Activated naive CD8-positive, alpha-beta T cell treated with anti-CD3 and anti-CD28 coated beads, Interleukin-2, amount 10 ng/mL, durations not matched to agents 7 days and 5 days (primary cell): ENCODE measurements at regions not wholly inside any gene's neighbourhood (a gene's known extent, or its start where the extent isn't known, plus 50 kb on each side); places are given as distances from the start of the nearest gene placed in this dataset.

Source experiments
- ATAC-seq: fragments of 150-1000 bp; cut with Tn5 transposase; one replicate; pipeline ENCODE4 v1.10.0; 2021; ENCODE audit warnings: low read depth, moderate library complexity
- POLR2A ChIA-PET: fragments of 350-600 bp; sonication (Branson Sonifier 250); formaldehyde crosslinking; loops from one replicate; lab custom pipeline; 2021; ENCODE audit warnings: antibody characterized with exemption; lab: Charles Lee
- DNase-seq: peaks from one replicate; pipeline ENCODE4 v3.0.0; 2021
- H3K27ac Mint-ChIP-seq: one replicate; pipeline ENCODE4 v1.8.0; 2022; ENCODE audit warnings: mild to moderate bottlenecking, mixed read lengths
- H3K27me3 Mint-ChIP-seq: one replicate; pipeline ENCODE4 v1.8.0; 2022; ENCODE audit warnings: mild to moderate bottlenecking, moderate library complexity, mixed read lengths
- H3K36me3 Mint-ChIP-seq: one replicate; pipeline ENCODE4 v1.8.0; 2021; ENCODE audit warnings: mild to moderate bottlenecking, mixed read lengths
- H3K4me1 Mint-ChIP-seq: one replicate; pipeline ENCODE4 v1.8.0; 2021; ENCODE audit warnings: mixed read lengths
- H3K4me3 Mint-ChIP-seq: one replicate; pipeline ENCODE4 v1.8.0; 2022; ENCODE audit warnings: mild to moderate bottlenecking, moderate library complexity, mixed read lengths
- H3K9me3 Mint-ChIP-seq: one replicate; pipeline ENCODE4 v1.8.0; 2021; ENCODE audit warnings: mixed read lengths

DNA sequence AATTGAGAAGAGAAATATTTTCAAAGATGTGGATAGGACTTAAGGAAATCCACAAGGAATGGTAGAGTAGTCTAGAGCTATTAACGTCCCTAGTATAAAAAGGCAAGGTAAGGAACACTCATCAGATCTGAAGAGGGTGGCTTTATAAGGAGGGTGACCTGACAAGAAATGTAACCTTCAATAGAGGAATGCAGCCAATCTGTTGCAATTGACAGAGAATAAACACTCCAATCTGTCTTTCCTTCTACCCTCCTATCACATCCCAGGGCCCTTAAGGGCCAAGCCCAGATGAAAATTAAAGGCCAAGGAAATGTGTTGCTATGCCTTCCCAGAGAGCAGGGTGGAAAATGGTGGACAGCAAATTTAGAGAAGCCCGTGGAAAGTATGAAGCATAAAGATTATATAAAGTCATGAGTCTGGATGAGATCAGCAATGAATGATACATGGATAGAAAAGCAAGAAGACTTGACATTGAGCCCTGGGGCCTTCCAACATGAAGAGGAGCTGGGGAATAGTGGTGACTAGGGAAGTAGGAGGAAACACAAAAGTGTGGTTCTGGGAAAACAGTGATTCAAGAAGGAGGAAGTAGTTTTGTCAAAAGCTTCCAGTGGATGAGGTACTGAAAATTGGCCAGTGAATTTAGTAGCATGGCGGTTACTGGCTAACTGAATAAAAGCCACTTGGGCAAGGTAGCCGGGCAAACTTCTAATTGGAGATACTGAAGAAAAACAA is 270.6 kb upstream of the TANK start:
- POLR2A ChIA-PET = no interaction called here
- Mint-ChIP-seq H3K27me3 (no peaks in the 10 kb centered on the region), H3K9me3 (peaks cover 2% of the 10 kb centered on the region), H3K4me1 (no peaks in the 10 kb centered on the region), H3K4me3 (no peak overlapping the region), H3K27ac (no peak overlapping the region), H3K36me3 (no peaks in the 10 kb centered on the region)
- ATAC-seq (no peak), DNase-seq (no peak)

DNA sequence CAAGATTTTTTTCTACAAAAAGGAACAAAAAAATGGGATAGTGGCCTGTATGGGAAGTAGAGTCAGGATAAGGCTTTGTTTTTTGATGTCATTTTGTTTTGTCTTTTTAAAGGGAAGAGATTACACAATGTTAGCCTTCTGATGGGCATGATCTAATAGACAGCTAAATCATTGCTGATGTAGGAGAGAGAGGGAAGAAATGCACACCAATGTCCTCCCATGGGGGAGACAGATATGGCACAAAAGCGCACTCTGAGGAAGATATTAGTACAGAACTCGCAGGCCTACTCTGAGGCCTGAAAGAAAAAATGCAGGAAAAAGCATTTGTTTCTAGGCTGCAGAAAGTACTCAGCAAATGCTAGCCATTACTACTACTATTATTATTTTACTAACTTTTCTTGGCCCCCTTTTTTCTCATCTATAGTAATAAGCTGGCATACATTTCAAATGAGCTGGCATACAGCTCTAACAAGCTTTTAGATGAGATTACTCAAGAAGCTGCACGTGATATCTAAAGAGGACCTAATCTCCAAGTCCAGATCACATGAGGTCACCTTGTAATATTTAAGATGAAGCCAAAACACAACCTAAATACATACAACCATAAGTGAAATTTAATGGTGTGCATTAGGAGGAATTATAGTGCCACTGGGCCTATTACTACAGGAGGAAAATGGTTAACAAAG is 269.4 kb upstream of the TANK start:
- Mint-ChIP-seq H3K36me3 (no peaks in the 10 kb centered on the region), H3K4me3 (no peak overlapping the region), H3K4me1 (no peaks in the 10 kb centered on the region), H3K27me3 (no peaks in the 10 kb centered on the region), H3K9me3 (no peaks in the 10 kb centered on the region), H3K27ac (no peak overlapping the region)
- no peak for DNase-seq
- ATAC-seq = no peak
- POLR2A ChIA-PET = no interaction called here

DNA sequence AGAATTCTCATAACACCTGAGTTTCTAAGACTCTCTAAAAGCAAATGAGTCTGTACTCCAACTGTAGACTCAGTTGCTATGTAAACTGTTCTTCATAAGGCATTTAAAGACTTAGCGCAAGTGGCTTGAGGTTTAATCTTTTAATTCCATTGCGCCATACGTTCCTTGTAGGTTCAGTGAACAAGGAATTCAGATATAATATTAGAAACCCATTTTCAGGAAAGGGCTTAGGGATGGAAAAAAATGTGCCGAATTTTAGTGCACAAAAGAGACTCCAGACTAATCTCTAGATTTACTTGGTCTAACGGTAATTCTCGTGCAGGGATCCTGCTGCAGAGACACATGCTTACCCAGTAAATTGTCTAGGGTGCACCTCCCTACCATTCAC is 268.9 kb upstream of the TANK start:
- Mint-ChIP-seq H3K27me3 (no peaks in the 10 kb centered on the region), H3K36me3 (no peaks in the 10 kb centered on the region), H3K4me3 (no peak overlapping the region), H3K9me3 (no peaks in the 10 kb centered on the region), H3K27ac (no peak overlapping the region), H3K4me1 (no peaks in the 10 kb centered on the region)
- POLR2A ChIA-PET = no interaction called here
- ATAC-seq (no peak), DNase-seq (no peak)

DNA sequence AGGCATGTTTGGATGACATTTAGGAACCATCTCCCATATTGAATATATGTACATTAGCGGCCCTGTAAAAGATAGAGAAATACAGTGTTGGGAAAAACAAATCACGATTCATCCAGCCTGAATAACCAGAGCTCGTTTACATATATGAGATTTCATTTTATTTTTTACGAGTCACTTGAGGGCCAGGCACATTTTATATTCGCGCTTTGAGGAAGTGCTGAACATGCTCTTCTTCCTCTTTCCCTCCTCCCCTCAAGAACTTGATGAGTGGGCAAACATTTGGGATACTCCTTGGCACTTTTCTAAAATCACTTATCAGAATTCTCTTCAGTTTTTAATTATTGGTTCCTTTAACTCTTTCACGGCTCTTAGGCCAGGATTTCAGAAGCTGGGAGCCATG is 268.0 kb upstream of the TANK start:
- DNase-seq (no peak), ATAC-seq (no peak)
- no peaks in the 10 kb centered on the region for H3K4me1 Mint-ChIP-seq
- no peak overlapping the region for H3K4me3 Mint-ChIP-seq
- no peak overlapping the region for H3K27ac Mint-ChIP-seq
- no peaks in the 10 kb centered on the region for H3K27me3 Mint-ChIP-seq
- no peaks in the 10 kb centered on the region for H3K9me3 Mint-ChIP-seq
- no peaks in the 10 kb centered on the region for H3K36me3 Mint-ChIP-seq
- POLR2A ChIA-PET = no interaction called here

DNA sequence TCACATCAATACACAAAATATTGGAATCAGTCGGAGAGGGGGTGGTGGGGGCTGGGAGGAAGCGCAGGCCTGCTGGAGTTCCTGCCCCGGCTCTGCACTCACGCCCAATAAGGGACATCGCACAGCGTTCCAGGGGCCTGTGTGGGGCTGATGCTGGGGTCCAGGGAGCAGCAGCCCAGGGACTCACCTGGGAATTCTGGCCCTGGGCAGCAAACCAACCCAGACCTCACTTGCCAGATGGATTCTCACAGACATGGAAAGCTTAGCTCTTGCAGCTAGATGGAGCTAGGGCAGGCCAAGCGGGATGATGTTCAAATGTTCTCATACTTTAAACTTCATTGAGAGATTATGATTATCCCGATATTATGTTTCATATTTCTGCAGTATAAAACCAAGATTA is 266.6 kb upstream of the TANK start:
- H3K4me3 Mint-ChIP-seq = no peak overlapping the region
- no peaks in the 10 kb centered on the region for H3K9me3 Mint-ChIP-seq
- no peaks in the 10 kb centered on the region for H3K36me3 Mint-ChIP-seq
- H3K27ac Mint-ChIP-seq = no peak overlapping the region
- H3K27me3 Mint-ChIP-seq = no peaks in the 10 kb centered on the region
- ATAC-seq (no peak), DNase-seq (no peak)
- H3K4me1 Mint-ChIP-seq = no peaks in the 10 kb centered on the region
- POLR2A ChIA-PET = no interaction called here

DNA sequence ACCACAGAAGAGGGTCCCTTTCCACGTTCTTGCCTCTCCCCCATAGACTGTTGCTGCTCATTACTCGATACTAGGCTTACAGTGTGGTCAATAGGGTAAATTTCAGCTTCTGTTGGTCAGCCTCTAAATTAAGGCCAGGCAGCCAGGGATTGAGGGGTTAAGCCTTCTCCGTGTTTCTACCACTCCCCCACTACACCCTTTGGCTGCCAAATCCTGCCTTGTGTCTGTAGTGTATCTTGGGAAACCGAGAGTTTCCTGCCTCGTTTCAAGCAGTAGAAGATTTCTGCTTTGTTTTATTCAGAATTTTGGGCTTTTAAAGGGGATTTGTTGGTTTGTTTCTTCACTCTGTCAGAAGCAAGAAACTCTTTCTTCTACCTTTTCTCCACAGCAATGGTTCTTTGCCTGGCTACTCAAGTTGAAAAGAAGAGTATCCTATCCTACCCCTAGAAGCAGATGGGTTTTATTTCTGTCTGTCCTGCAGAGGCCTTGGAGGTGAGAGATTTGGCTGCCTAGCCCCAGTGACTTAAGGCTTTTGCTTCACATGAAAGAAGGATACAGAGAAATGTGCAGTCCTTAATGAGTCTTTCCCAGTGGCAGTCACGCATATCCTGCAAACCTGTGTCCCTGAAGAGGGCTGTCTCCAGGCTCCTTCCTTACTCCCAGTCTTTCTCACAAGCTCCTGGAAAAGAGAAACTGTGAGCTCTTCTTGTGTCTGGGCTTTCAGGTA is 261.5 kb upstream of the TANK start:
- ATAC-seq (no peak), DNase-seq (no peak)
- Mint-ChIP-seq H3K27me3 (peaks cover 3% of the 10 kb centered on the region), H3K4me1 (no peaks in the 10 kb centered on the region), H3K4me3 (no peak overlapping the region), H3K27ac (no peak overlapping the region), H3K36me3 (no peaks in the 10 kb centered on the region), H3K9me3 (no peaks in the 10 kb centered on the region)
- POLR2A ChIA-PET = no interaction called here

DNA sequence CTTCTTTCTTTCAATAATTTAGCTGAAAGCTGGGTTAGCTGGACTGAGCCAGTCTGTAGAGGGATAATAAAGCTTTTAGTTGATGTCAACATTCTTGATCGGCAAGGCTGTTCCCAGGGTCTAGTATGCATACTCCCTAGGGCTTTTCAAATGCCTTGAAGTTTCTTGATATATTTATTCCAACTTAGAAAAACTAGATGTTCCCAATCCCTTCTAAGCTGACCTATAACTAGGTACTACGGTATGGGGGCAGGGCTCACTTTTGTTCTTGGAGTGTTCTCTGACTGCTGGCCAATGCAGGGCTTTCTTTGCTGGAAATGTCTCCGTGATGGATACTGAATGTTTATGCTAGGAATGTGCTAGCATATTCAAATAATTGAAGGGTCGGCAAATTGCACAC is 258.6 kb upstream of the TANK start:
- Mint-ChIP-seq H3K27me3 (peaks cover 6% of the 10 kb centered on the region), H3K4me3 (no peak overlapping the region), H3K27ac (no peak overlapping the region), H3K36me3 (no peaks in the 10 kb centered on the region), H3K9me3 (no peaks in the 10 kb centered on the region), H3K4me1 (no peaks in the 10 kb centered on the region)
- DNase-seq (no peak), ATAC-seq (no peak)
- POLR2A ChIA-PET = no interaction called here

DNA sequence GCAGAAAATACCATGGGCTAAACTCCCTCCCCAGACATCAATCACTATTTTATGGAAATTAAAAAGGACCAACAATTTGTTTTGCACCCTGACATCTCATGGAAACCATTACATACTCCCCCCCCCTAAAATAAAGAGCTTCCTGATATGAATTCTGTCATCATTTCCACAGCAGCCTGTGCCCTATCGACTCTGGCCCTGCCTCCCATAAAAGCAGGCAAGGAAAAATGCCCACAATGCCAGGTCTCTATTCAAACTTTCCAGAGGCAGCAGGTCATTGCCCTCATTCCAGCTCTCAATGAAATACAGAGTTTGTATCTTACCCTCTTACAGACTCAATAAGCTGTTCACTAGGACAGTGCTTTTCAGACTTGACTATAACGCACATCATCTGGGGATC is 254.4 kb upstream of the TANK start:
- H3K4me3 Mint-ChIP-seq = no peak overlapping the region
- no peak for DNase-seq
- POLR2A ChIA-PET = no interaction called here
- H3K36me3 Mint-ChIP-seq = no peaks in the 10 kb centered on the region
- no peak for ATAC-seq
- H3K27me3 Mint-ChIP-seq = peaks cover 4% of the 10 kb centered on the region
- H3K4me1 Mint-ChIP-seq = no peaks in the 10 kb centered on the region
- no peaks in the 10 kb centered on the region for H3K9me3 Mint-ChIP-seq
- no peak overlapping the region for H3K27ac Mint-ChIP-seq

DNA sequence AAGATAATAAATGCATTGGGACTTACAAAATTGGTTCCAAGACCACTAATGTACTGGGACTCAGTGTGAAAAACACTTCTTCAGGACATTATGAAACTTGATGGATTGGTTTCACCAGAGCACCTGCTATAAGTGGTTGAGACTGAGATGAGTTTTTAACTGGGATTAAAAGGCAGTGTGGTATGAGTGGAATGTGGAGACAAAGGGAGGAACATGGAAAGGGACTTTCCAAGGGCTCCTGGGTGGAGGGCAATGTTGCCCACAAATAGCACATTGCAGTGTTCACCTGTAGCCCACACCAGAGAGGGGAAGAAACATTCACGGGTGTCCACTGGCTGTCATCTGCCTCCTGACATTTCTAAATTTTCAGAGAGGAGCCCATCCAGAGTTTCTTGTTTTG is 253.3 kb upstream of the TANK start:
- Mint-ChIP-seq H3K4me3 (no peak overlapping the region), H3K9me3 (no peaks in the 10 kb centered on the region), H3K27me3 (peaks cover 4% of the 10 kb centered on the region), H3K36me3 (no peaks in the 10 kb centered on the region), H3K4me1 (no peaks in the 10 kb centered on the region), H3K27ac (no peak overlapping the region)
- POLR2A ChIA-PET = no interaction called here
- ATAC-seq = no peak
- DNase-seq = no peak

DNA sequence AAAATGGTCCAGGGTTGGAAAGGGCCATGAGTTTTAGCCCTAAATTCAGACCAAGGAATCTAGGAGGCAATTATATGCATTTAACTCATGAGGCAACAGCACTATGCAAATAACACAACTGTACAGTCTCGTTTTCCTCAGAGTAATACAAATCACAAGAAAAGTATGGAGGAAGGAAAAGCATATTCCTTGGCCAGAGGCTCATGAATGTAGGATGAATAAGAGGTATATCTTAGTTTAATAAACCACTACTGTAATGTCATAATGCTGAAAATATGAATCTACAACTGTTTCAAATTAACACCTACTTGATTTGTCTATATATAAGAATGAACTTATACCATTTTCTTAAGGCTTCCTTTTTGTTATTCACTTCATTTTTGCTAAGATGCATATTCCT is 252.5 kb upstream of the TANK start:
- Mint-ChIP-seq H3K4me1 (no peaks in the 10 kb centered on the region), H3K4me3 (no peak overlapping the region), H3K27me3 (peaks cover 6% of the 10 kb centered on the region), H3K9me3 (no peaks in the 10 kb centered on the region), H3K36me3 (no peaks in the 10 kb centered on the region), H3K27ac (no peak overlapping the region)
- no peak for DNase-seq
- POLR2A ChIA-PET = no interaction called here
- no peak for ATAC-seq

DNA sequence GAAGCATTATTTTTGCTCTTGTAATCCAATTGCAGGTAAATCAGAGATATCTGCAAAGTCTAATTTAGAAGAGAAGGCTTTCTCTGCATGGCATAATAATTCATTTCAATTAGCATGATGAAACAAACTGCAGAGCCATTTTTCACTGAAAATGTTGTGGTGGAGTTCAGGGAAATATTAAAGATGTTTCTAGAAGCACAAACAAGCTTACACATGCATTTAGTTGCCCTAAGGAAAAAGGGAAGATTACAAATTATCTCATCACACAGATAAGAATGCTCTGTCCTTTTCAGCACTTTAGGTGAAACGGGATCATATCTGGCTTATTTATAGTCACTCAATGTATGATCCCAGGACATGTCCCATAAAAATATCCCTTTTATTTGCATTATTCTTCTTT is 252.1 kb upstream of the TANK start:
- Mint-ChIP-seq H3K27ac (no peak overlapping the region), H3K27me3 (peaks cover 6% of the 10 kb centered on the region), H3K9me3 (no peaks in the 10 kb centered on the region), H3K4me3 (no peak overlapping the region), H3K36me3 (no peaks in the 10 kb centered on the region), H3K4me1 (no peaks in the 10 kb centered on the region)
- no peak for ATAC-seq
- POLR2A ChIA-PET = no interaction called here
- no peak for DNase-seq

DNA sequence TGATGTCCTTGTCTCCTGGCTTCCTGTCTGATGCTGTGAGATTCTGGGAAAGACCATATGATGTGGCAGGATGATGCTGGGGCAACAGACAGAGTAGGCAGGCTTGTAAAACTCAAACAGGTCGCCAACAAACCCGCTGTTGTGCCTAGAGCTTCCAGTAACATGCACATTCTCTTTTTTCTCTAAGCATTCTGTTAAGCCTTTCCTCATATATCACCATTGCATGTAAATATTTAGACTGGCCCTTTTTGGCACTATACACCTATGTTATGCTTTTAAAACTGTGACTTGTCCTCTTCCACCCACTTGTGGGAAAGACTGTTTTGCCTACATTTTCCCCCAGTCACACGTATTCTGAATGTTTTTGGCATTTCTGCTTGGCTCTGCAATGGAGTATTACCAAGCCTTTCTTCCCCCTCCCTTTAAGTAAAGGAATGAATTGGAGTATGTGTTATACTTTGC is 250.4 kb upstream of the TANK start:
- H3K36me3 Mint-ChIP-seq = no peaks in the 10 kb centered on the region
- DNase-seq (no peak), ATAC-seq (no peak)
- POLR2A ChIA-PET = interaction anchor here (0.7 kb wide), 1 partner anchor 319 kb away, joined by 3 read pairs; no protein-coding TSS in a partner anchor
- H3K27ac Mint-ChIP-seq = no peak overlapping the region
- no peak overlapping the region for H3K4me3 Mint-ChIP-seq
- H3K9me3 Mint-ChIP-seq = no peaks in the 10 kb centered on the region
- H3K27me3 Mint-ChIP-seq = peaks cover 6% of the 10 kb centered on the region
- peaks cover 2% of the 10 kb centered on the region for H3K4me1 Mint-ChIP-seq

DNA sequence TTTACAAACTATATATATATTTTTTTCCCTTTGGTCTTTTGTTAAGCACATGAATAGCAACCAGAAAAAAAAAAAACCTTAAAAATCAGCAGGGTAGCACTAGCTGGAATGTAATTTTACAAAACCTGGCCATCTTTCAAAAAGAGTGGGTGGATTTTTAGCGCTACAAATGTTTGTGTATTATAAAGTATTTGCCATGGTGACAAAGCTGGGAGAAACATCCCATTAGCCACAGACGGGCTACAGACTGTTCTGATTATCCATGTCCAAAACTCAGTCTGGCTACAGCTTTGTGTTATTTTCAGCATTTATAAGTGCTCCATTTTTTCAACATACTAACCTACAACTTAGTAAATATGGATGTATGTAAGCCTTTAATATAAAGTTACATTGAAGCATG is 249.5 kb upstream of the TANK start:
- peaks cover 4% of the 10 kb centered on the region for H3K27me3 Mint-ChIP-seq
- POLR2A ChIA-PET = interaction anchor here (0.7 kb wide), 1 partner anchor 319 kb away, joined by 3 read pairs; no protein-coding TSS in a partner anchor
- H3K27ac Mint-ChIP-seq = no peak overlapping the region
- peaks cover 2% of the 10 kb centered on the region for H3K4me1 Mint-ChIP-seq
- DNase-seq (no peak), ATAC-seq (no peak)
- H3K9me3 Mint-ChIP-seq = no peaks in the 10 kb centered on the region
- no peak overlapping the region for H3K4me3 Mint-ChIP-seq
- no peaks in the 10 kb centered on the region for H3K36me3 Mint-ChIP-seq

DNA sequence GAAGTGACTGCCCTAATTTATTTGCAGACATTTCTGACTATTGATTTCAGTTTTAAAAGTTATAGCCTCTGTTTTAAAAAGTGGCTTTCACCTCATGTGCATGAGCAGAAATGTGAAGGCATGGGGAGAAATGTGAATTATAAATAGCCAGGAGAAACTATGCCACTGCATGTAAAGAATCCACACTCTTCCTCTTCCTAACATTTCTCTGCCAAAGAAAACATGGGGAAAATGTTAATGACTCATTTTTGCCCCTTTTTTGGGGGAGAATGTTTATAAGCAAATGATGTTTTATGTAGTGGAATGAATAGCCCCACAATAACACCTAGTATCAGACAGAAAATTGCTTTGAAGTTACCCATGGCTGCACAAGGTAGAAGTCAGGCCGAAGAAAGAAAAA is 249.0 kb upstream of the TANK start:
- ATAC-seq = no peak
- Mint-ChIP-seq H3K36me3 (no peaks in the 10 kb centered on the region), H3K9me3 (no peaks in the 10 kb centered on the region), H3K4me3 (no peak overlapping the region), H3K27me3 (peaks cover 2% of the 10 kb centered on the region), H3K27ac (no peak overlapping the region), H3K4me1 (peaks cover 2% of the 10 kb centered on the region)
- POLR2A ChIA-PET = no interaction called here
- DNase-seq = no peak
